H9 (cell line): ENCODE measurements at regions not wholly inside any gene's neighbourhood (a gene's known extent, or its start where the extent isn't known, plus 50 kb on each side); places are given as distances from the start of the nearest gene placed in this dataset.

Source experiments
- DNase-seq: peaks from one replicate; pipeline ENCODE4 v3.0.0-alpha.2; 2017
- H2AFZ ChIP-seq: one replicate; pipeline ENCODE4 v1.6.1; 2013; ENCODE audit warnings: mild to moderate bottlenecking, low read length, control low read depth, moderate library complexity
- H2AK5ac ChIP-seq: 2 replicates; pipeline ENCODE4 v1.6.1; 2013; ENCODE audit warnings: low read length, control low read depth, mixed read lengths; ENCODE audit not compliant: insufficient read length
- H2BK120ac ChIP-seq: one replicate; pipeline ENCODE4 v1.6.1; 2013; ENCODE audit warnings: low read depth, mild to moderate bottlenecking, low read length, control low read depth, inconsistent platforms; ENCODE audit not compliant: poor library complexity, severe bottlenecking
- H2BK12ac ChIP-seq: 2 replicates; pipeline ENCODE4 v1.6.1; 2013; ENCODE audit warnings: low read length, control low read depth, mixed read lengths, low read depth; ENCODE audit not compliant: insufficient read length
- H2BK15ac ChIP-seq: 2 replicates; pipeline ENCODE4 v1.6.1; 2013; ENCODE audit warnings: low read depth, low read length, control low read depth
- H2BK20ac ChIP-seq: one replicate; pipeline ENCODE4 v1.6.1; 2013; ENCODE audit warnings: low read depth, mild to moderate bottlenecking, low read length, control low read depth, inconsistent platforms; ENCODE audit not compliant: poor library complexity, severe bottlenecking
- H2BK5ac ChIP-seq: 2 replicates; pipeline ENCODE4 v1.6.1; 2013; ENCODE audit warnings: low read length, control low read depth, mixed read lengths; ENCODE audit not compliant: insufficient read length
- H3K14ac ChIP-seq: 2 replicates; pipeline ENCODE4 v1.6.1; 2013; ENCODE audit warnings: low read length, control low read depth; ENCODE audit not compliant: insufficient read depth
- H3K18ac ChIP-seq: 2 replicates; pipeline ENCODE4 v1.6.1; 2013; ENCODE audit warnings: low read depth, mild to moderate bottlenecking, mixed read lengths, low read length, control low read depth; ENCODE audit not compliant: insufficient read length
- H3K23ac ChIP-seq: 2 replicates; pipeline ENCODE4 v1.6.1; 2013; ENCODE audit warnings: low read length, control low read depth, mixed read lengths, low read depth; ENCODE audit not compliant: insufficient read length
- H3K23me2 ChIP-seq: 2 replicates; pipeline ENCODE4 v1.6.1; 2013; ENCODE audit warnings: low read depth, mild to moderate bottlenecking, mixed read lengths, low read length, control low read depth; ENCODE audit not compliant: insufficient read length, poor library complexity, severe bottlenecking
- H3K27ac ChIP-seq: 2 replicates; pipeline ENCODE4 v1.5.1; 2013; ENCODE audit warnings: low read length, control low read depth, mixed read lengths, low read depth; ENCODE audit not compliant: insufficient read length
- H3K27me3 ChIP-seq: 2 replicates; pipeline ENCODE4 v1.6.1; 2013; ENCODE audit warnings: low read length, control low read depth, inconsistent platforms; ENCODE audit not compliant: insufficient read depth
- H3K4ac ChIP-seq: 2 replicates; pipeline ENCODE4 v1.6.1; 2013; ENCODE audit warnings: low read depth, mild to moderate bottlenecking, control low read depth, inconsistent platforms, low read length, moderate library complexity
- H3K4me1 ChIP-seq: 2 replicates; pipeline ENCODE4 v1.6.1; 2013; ENCODE audit warnings: low read length, control low read depth, inconsistent platforms; ENCODE audit not compliant: insufficient read depth
- H3K4me2 ChIP-seq: 2 replicates; pipeline ENCODE4 v1.6.1; 2013; ENCODE audit warnings: low read length, control low read depth, mixed read lengths; ENCODE audit not compliant: insufficient read length, insufficient read depth
- H3K56ac ChIP-seq: 2 replicates; pipeline ENCODE4 v1.6.1; 2013; ENCODE audit warnings: low read depth, mild to moderate bottlenecking, mixed read lengths, low read length, control low read depth; ENCODE audit not compliant: insufficient read length
- H3K79me1 ChIP-seq: 2 replicates; pipeline ENCODE4 v1.6.1; 2013; ENCODE audit warnings: low read depth, mild to moderate bottlenecking, moderate library complexity, low read length, control low read depth, inconsistent platforms; ENCODE audit not compliant: insufficient read depth, poor library complexity, severe bottlenecking
- H3K79me2 ChIP-seq: 2 replicates; pipeline ENCODE4 v1.6.1; 2013; ENCODE audit warnings: low read length, control low read depth, inconsistent platforms; ENCODE audit not compliant: insufficient read depth
- H3K9ac ChIP-seq: 2 replicates; pipeline ENCODE4 v1.6.1; 2013; ENCODE audit warnings: low read length, control low read depth, mixed read lengths; ENCODE audit not compliant: insufficient read length; ENCODE audit errors: extremely low read depth
- H3K9me3 ChIP-seq: one replicate; pipeline ENCODE4 v1.6.1; 2013; ENCODE audit warnings: low read depth, low read length, inconsistent platforms; ENCODE audit not compliant: control insufficient read depth
- H3T11ph ChIP-seq: one replicate; pipeline ENCODE4 v1.6.1; 2013; ENCODE audit warnings: mild to moderate bottlenecking, low read length, control low read depth, inconsistent platforms
- H4K20me1 ChIP-seq: one replicate; pipeline ENCODE4 v1.6.1; 2013; ENCODE audit not compliant: control insufficient read depth, insufficient read length, insufficient read depth
- H4K5ac ChIP-seq: 2 replicates; pipeline ENCODE4 v1.6.1; 2013; ENCODE audit warnings: low read depth, mild to moderate bottlenecking, mixed read lengths, low read length, control low read depth; ENCODE audit not compliant: insufficient read length
- H4K8ac ChIP-seq: replicated peaks from 2 replicates; pipeline ENCODE4 v1.6.1; 2013; ENCODE audit warnings: low read length, control low read depth, mixed read lengths, low read depth; ENCODE audit not compliant: insufficient read length
- H4K91ac ChIP-seq: 2 replicates; pipeline ENCODE4 v1.6.1; 2013; ENCODE audit warnings: low read depth, mild to moderate bottlenecking, moderate library complexity, mixed read lengths, low read length, control low read depth; ENCODE audit not compliant: insufficient read length
- H3K27ac Mint-ChIP-seq, 3 experiments: 2 replicates in 2 of 3; 3 replicates in 1 of 3; pipeline ENCODE4 v1.8.0; 2020 to 2021; ENCODE audit warnings: mixed read lengths in 3 of 3, mild to moderate bottlenecking in 1 of 3, moderate library complexity in 1 of 3
- H3K27me3 Mint-ChIP-seq: 2 replicates; pipeline ENCODE4 v1.8.0; 2021; ENCODE audit warnings: low read depth, mild to moderate bottlenecking, moderate library complexity, mixed read lengths
- H3K36me3 Mint-ChIP-seq, 3 experiments: 2 replicates in 2 of 3; 3 replicates in 1 of 3; pipeline ENCODE4 v1.8.0; 2020 to 2021; ENCODE audit warnings: low read depth in 3 of 3, mixed read lengths in 3 of 3; ENCODE audit not compliant: insufficient read depth in 1 of 3
- H3K4me1 Mint-ChIP-seq, 2 experiments: 2 replicates each; pipeline ENCODE4 v1.8.0; 2020; ENCODE audit warnings: mixed read lengths in 2 of 2
- H3K4me3 Mint-ChIP-seq, 2 experiments: 2 replicates in 1 of 2; 3 replicates in 1 of 2; pipeline ENCODE4 v1.8.0; 2020 to 2021; ENCODE audit warnings: mild to moderate bottlenecking in 2 of 2, mixed read lengths in 2 of 2, moderate library complexity in 1 of 2
- H3K9me3 Mint-ChIP-seq, 2 experiments: 2 replicates in 1 of 2; 3 replicates in 1 of 2; pipeline ENCODE4 v1.8.0; 2020; ENCODE audit warnings: mild to moderate bottlenecking in 2 of 2, mixed read lengths in 2 of 2, moderate library complexity in 1 of 2
- CTCF ChIP-seq: fragments of 200-600 bp; sonication (generic); conservative IDR thresholded peaks from 3 replicates; pipeline ENCODE4 v1.8.0; 2021; ENCODE audit warnings: antibody characterized with exemption, mild to moderate bottlenecking
- WGBS: extraction: QIAGEN DNeasy Blood & Tissue Kit; methylation state at CpG from one replicate; pipeline ENCODE4 v1.1.7; 2013; ENCODE audit warnings: missing lambda C conversion rate, low lambda C conversion rate, mixed read lengths; ENCODE audit not compliant: insufficient read length; ENCODE audit errors: extremely low coverage; 5-methylcytosine and 5-hydroxymethylcytosine counted together

GRCh38 chr1:69404486-69404885, 163.2 kb upstream of the LRRC7 start:
- no peak overlapping the region for H3K14ac ChIP-seq
- no peaks in the 10 kb centered on the region for H3K79me1 ChIP-seq
- H4K20me1 ChIP-seq, result no peaks in the 10 kb centered on the region
- no peak overlapping the region for H4K91ac ChIP-seq
- Mint-ChIP-seq H3K27ac (no peak overlapping the region), H3K9me3 (no peaks in the 10 kb centered on the region), H3K4me3 (no peak overlapping the region), H3K27me3 (no peaks in the 10 kb centered on the region), H3K36me3 (no peaks in the 10 kb centered on the region), H3K4me1 (peaks cover 8 to 14% of the 10 kb centered on the region in 2 experiments)
- H3K4ac ChIP-seq, result no peak overlapping the region
- H3K4me2 ChIP-seq, result no peak overlapping the region
- H3K23me2 ChIP-seq, result no peaks in the 10 kb centered on the region
- H3K4me1 ChIP-seq, result no peaks in the 10 kb centered on the region; the same call in none of the 2 replicates
- no peak overlapping the region for H3K56ac ChIP-seq
- no peak overlapping the region for H2BK5ac ChIP-seq
- H3K27me3 ChIP-seq, result no peaks in the 10 kb centered on the region
- no peak for DNase-seq
- H3K9me3 ChIP-seq, result no peaks in the 10 kb centered on the region
- H3K27ac ChIP-seq, result no peak overlapping the region
- H2BK12ac ChIP-seq, result no peak overlapping the region
- no peak for TF ChIP-seq CTCF
- WGBS, result no CpG with 5 or more reads among the region's 1 CpG
- H3K9ac ChIP-seq, result no peak overlapping the region
- H3K79me2 ChIP-seq, result no peaks in the 10 kb centered on the region
- no peak overlapping the region for H2AK5ac ChIP-seq
- H2BK120ac ChIP-seq, result no peak overlapping the region
- no peak overlapping the region for H4K5ac ChIP-seq
- no peak overlapping the region for H2BK15ac ChIP-seq
- no peak overlapping the region for H2BK20ac ChIP-seq
- H4K8ac ChIP-seq, result no peak overlapping the region
- no peak overlapping the region for H3K23ac ChIP-seq
- no peak overlapping the region for H2AFZ ChIP-seq
- no peak overlapping the region for H3T11ph ChIP-seq
- H3K18ac ChIP-seq, result no peak overlapping the region
